HL-60 (cell line): ENCODE measurements at regions not wholly inside any gene's neighbourhood (a gene's known extent, or its start where the extent isn't known, plus 50 kb on each side); places are given as distances from the start of the nearest gene placed in this dataset.

Source experiments
- DNase-seq, 2 experiments: peaks; one replicate each; pipeline ENCODE4 v3.0.0-alpha.2; 2010 to 2020; ENCODE audit warnings: low read depth in 1 of 2, low spot score in 1 of 2
- H3K27ac ChIP-seq: fragments of 250-450 bp; sonication (Bioruptor Pico); replicated peaks from 2 replicates; pipeline ENCODE4 v1.5.1; 2020; ENCODE audit warnings: mild to moderate bottlenecking, moderate library complexity
- H3K27me3 ChIP-seq: fragments of 250-450 bp; sonication (Bioruptor Pico); 2 replicates; pipeline ENCODE4 v1.5.1; 2021; ENCODE audit warnings: mild to moderate bottlenecking, moderate library complexity; ENCODE audit not compliant: insufficient read depth, poor library complexity, severe bottlenecking
- H3K4me3 ChIP-seq: replicated peaks from 2 replicates; pipeline ENCODE4 v1.5.1; 2011; ENCODE audit warnings: mild to moderate bottlenecking, control low read depth, low read length; ENCODE audit not compliant: insufficient read depth
- CTCF ChIP-seq: IDR thresholded peaks from one replicate; pipeline ENCODE4 v1.5.1; 2011; ENCODE audit warnings: low read length, control low read depth, inconsistent platforms; ENCODE audit not compliant: insufficient read depth
- GABPA ChIP-seq: IDR thresholded peaks from 2 replicates; pipeline ENCODE4 v1.6.1; 2012; ENCODE audit warnings: low read depth
- POLR2AphosphoS5 ChIP-seq: IDR thresholded peaks from 2 replicates; pipeline ENCODE4 v1.6.1; 2012; ENCODE audit warnings: low read depth
- SPI1 ChIP-seq: IDR thresholded peaks from 2 replicates; pipeline ENCODE4 v1.6.1; 2012; ENCODE audit warnings: low read depth, mild to moderate bottlenecking, borderline replicate concordance
- TF ChIP-seq, protein P1 (sequence below): IDR thresholded peaks from 2 replicates; pipeline ENCODE4 v1.6.1; 2012; ENCODE audit warnings: low read depth; ENCODE audit not compliant: insufficient replicate concordance

DNA sequence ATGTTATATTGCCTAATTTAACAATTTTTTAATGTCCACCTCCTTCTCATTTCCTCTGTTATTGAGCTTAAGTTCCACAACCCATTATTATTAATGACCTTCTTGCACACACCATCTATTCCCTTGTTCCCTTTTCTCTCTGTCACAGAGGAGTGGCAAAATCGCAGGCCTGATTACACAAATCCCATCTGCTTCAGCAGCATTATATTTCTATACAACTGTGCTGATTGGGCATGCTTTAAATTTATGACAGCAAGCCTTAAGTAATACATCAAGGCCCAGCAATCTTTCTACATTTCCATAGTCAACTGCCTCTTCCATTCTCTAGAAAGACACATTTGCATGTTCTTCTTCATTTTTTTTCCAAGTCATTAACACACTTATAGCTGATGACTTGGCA lies 423.8 kb downstream of the PRDM5 start:
- no peak for DNase-seq
- Histone ChIP-seq H3K27ac (no peak overlapping the region), H3K4me3 (no peak overlapping the region), H3K27me3 (no peaks in the 10 kb centered on the region)
- TF ChIP-seq CTCF (no peak), POLR2AphosphoS5 (no peak), SPI1 (no peak), GABPA (no peak)
- TF ChIP-seq, protein P1, sequence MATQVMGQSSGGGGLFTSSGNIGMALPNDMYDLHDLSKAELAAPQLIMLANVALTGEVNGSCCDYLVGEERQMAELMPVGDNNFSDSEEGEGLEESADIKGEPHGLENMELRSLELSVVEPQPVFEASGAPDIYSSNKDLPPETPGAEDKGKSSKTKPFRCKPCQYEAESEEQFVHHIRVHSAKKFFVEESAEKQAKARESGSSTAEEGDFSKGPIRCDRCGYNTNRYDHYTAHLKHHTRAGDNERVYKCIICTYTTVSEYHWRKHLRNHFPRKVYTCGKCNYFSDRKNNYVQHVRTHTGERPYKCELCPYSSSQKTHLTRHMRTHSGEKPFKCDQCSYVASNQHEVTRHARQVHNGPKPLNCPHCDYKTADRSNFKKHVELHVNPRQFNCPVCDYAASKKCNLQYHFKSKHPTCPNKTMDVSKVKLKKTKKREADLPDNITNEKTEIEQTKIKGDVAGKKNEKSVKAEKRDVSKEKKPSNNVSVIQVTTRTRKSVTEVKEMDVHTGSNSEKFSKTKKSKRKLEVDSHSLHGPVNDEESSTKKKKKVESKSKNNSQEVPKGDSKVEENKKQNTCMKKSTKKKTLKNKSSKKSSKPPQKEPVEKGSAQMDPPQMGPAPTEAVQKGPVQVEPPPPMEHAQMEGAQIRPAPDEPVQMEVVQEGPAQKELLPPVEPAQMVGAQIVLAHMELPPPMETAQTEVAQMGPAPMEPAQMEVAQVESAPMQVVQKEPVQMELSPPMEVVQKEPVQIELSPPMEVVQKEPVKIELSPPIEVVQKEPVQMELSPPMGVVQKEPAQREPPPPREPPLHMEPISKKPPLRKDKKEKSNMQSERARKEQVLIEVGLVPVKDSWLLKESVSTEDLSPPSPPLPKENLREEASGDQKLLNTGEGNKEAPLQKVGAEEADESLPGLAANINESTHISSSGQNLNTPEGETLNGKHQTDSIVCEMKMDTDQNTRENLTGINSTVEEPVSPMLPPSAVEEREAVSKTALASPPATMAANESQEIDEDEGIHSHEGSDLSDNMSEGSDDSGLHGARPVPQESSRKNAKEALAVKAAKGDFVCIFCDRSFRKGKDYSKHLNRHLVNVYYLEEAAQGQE: no peak

GRCh38 chr4:120491481-120491880 lies 424.8 kb upstream of the MAD2L1 start:
- no peak for TF ChIP-seq CTCF
- TF ChIP-seq SPI1: no peak
- TF ChIP-seq POLR2AphosphoS5: no peak
- TF ChIP-seq, protein P1: no peak
- TF ChIP-seq GABPA: no peak
- no peak overlapping the region for H3K27ac ChIP-seq
- H3K27me3 ChIP-seq: no peaks in the 10 kb centered on the region
- no peak for DNase-seq
- no peak overlapping the region for H3K4me3 ChIP-seq

- Histone ChIP-seq H3K27me3 (no peaks in the 10 kb centered on the region), H3K4me3 (no peak overlapping the region), H3K27ac (no peak overlapping the region)
- DNase-seq: no peak
- TF ChIP-seq SPI1: no peak
- TF ChIP-seq, protein P1: no peak
- TF ChIP-seq POLR2AphosphoS5: no peak
- TF ChIP-seq CTCF: no peak
- no peak for TF ChIP-seq GABPA
Observed at GRCh38 chr4:120481756-120482155, 415.1 kb upstream of the MAD2L1 start.
